PC-9 (cell line): ENCODE measurements at regions not wholly inside any gene's neighbourhood (a gene's known extent, or its start where the extent isn't known, plus 50 kb on each side); places are given as distances from the start of the nearest gene placed in this dataset.

Experiments used
- BruUV-seq: library from RNA; stranded (reverse); fragments of 400-500 nt; replicated peaks from 2 replicates; lab custom pipeline; 2021; lab: Mats Ljungman, UMichigan
- CTCF ChIA-PET: fragments of 300-600 bp; sonication (Branson Sonifier 250); formaldehyde crosslinking; loops from one replicate; lab custom pipeline; 2022; ENCODE audit warnings: antibody characterized with exemption; lab: Charles Lee
- POLR2A ChIA-PET: fragments of 300-600 bp; sonication (Branson Sonifier 250); formaldehyde crosslinking; loops from one replicate; lab custom pipeline; 2022; ENCODE audit warnings: antibody characterized with exemption; ENCODE audit not compliant: unreplicated experiment; lab: Charles Lee
- DNase-seq, 2 experiments: peaks; one replicate each; pipeline versions ENCODE4 v3.0.0 to v3.0.0-alpha.2; 2015 to 2022; ENCODE audit warnings: mixed read lengths in 1 of 2
- H2AFZ ChIP-seq: fragments of 200-600 bp; sonication (generic); 2 replicates; pipeline ENCODE4 v1.8.1; 2017; ENCODE audit warnings: antibody characterized with exemption
- H3F3A ChIP-seq: fragments of 200-600 bp; sonication (generic); 2 replicates; pipeline ENCODE4 v1.8.1; 2017; ENCODE audit warnings: antibody characterized with exemption, mild to moderate bottlenecking, low read depth; ENCODE audit not compliant: insufficient read depth
- H3K27ac ChIP-seq: fragments of 200-600 bp; sonication (generic); 2 replicates; pipeline ENCODE4 v1.6.1; 2016; ENCODE audit warnings: mixed run types
- H3K27me3 ChIP-seq: fragments of 200-600 bp; sonication (generic); 2 replicates; pipeline ENCODE4 v1.6.1; 2016; ENCODE audit warnings: low read depth, mixed run types; ENCODE audit not compliant: insufficient read depth
- H3K36me3 ChIP-seq: fragments of 200-600 bp; sonication (generic); 2 replicates; pipeline ENCODE4 v1.6.1; 2016; ENCODE audit warnings: low read depth, mixed run types
- H3K4me1 ChIP-seq: fragments of 200-600 bp; sonication (generic); replicated peaks from 2 replicates; pipeline ENCODE4 v1.6.1; 2016; ENCODE audit warnings: mixed run types; ENCODE audit not compliant: insufficient read depth
- H3K4me2 ChIP-seq: fragments of 200-600 bp; sonication (generic); 2 replicates; pipeline ENCODE4 v1.6.1; 2017; ENCODE audit warnings: mixed run types
- H3K4me3 ChIP-seq: fragments of 200-600 bp; sonication (generic); 2 replicates; pipeline ENCODE4 v1.6.1; 2016; ENCODE audit warnings: mixed run types
- H3K79me2 ChIP-seq: fragments of 200-600 bp; sonication (generic); 2 replicates; pipeline ENCODE4 v1.6.1; 2017; ENCODE audit warnings: low read depth, mixed run types
- H3K9me2 ChIP-seq: fragments of 200-600 bp; sonication (generic); 2 replicates; pipeline ENCODE4 v1.8.1; 2017; ENCODE audit warnings: mild to moderate bottlenecking; ENCODE audit not compliant: insufficient read depth
- H3K9me3 ChIP-seq: fragments of 200-600 bp; sonication (generic); 2 replicates; pipeline ENCODE4 v1.8.1; 2016; ENCODE audit warnings: low read depth; ENCODE audit not compliant: insufficient read depth
- H4K20me1 ChIP-seq: fragments of 200-600 bp; sonication (generic); 2 replicates; pipeline ENCODE4 v1.8.1; 2017; ENCODE audit not compliant: insufficient read depth
- CTCF ChIP-seq: fragments of 200-600 bp; sonication (generic); conservative IDR thresholded peaks from 2 replicates; pipeline ENCODE4 v1.6.1; 2017; ENCODE audit warnings: mixed run types, antibody characterized with exemption, mild to moderate bottlenecking, moderate library complexity
- EZH2 ChIP-seq: fragments of 200-600 bp; sonication (generic); IDR thresholded peaks from 2 replicates; pipeline ENCODE4 v1.8.0; 2017; ENCODE audit warnings: antibody characterized with exemption, low read depth
- intact Hi-C: fragments of 100-400 bp; cut with micrococcal nuclease; formaldehyde crosslinking; loops from one replicate; pipeline ENCODE4 v1.10.0; 2022; ENCODE audit not compliant: unreplicated experiment

GRCh38 chr3:18070231-18070630 lies 327.8 kb upstream of the TBC1D5 start:
- POLR2A ChIA-PET = no interaction called here
- BruUV-seq = no TSS peak
- Histone ChIP-seq H2AFZ (no peak overlapping the region), H3K4me1 (peaks cover 14% of the 10 kb centered on the region), H3K36me3 (no peaks in the 10 kb centered on the region), H3K4me2 (no peak overlapping the region), H4K20me1 (no peaks in the 10 kb centered on the region), H3K27ac (no peak overlapping the region), H3K9me2 (no peaks in the 10 kb centered on the region), H3K79me2 (no peaks in the 10 kb centered on the region), H3K9me3 (0 out of 2 replicates have a peak, but pooled peaks cover 4% of the 10 kb centered on the region), H3K4me3 (no peak overlapping the region), H3F3A (no peaks in the 10 kb centered on the region), H3K27me3 (no peaks in the 10 kb centered on the region)
- intact Hi-C loops = no loop called here
- no peak for DNase-seq
- TF ChIP-seq EZH2 (no peak), CTCF (no peak)
- CTCF ChIA-PET = no interaction called here

- Histone ChIP-seq H3K36me3 (no peaks in the 10 kb centered on the region), H3K27ac (no peak overlapping the region), H4K20me1 (no peaks in the 10 kb centered on the region), H3K9me3 (0 out of 2 replicates have a peak, but pooled peaks cover 4% of the 10 kb centered on the region), H3F3A (no peaks in the 10 kb centered on the region), H3K27me3 (no peaks in the 10 kb centered on the region), H2AFZ (no peak overlapping the region), H3K9me2 (no peaks in the 10 kb centered on the region), H3K4me3 (no peak overlapping the region), H3K4me2 (no peak overlapping the region), H3K79me2 (no peaks in the 10 kb centered on the region), H3K4me1 (peaks cover 18% of the 10 kb centered on the region)
- DNase-seq = no peak
- CTCF ChIA-PET = no interaction called here
- intact Hi-C loops = no loop called here
- POLR2A ChIA-PET = no interaction called here
- BruUV-seq = no TSS peak
- TF ChIP-seq EZH2 = no peak
- TF ChIP-seq CTCF = no peak
Measured at GRCh38 chr3:18069568-18069967, 327.1 kb upstream of the TBC1D5 start.

GRCh38 chr3:18066899-18067582 lies 324.6 kb upstream of the TBC1D5 start:
- Histone ChIP-seq H3K4me2 (no peak overlapping the region), H3F3A (no peaks in the 10 kb centered on the region), H3K4me1 (peaks cover 21% of the 10 kb centered on the region), H3K79me2 (no peaks in the 10 kb centered on the region), H3K36me3 (no peaks in the 10 kb centered on the region), H2AFZ (no peak overlapping the region), H3K9me3 (0 out of 2 replicates have a peak, but pooled peaks cover 7% of the 10 kb centered on the region), H3K4me3 (no peak overlapping the region), H3K9me2 (no peaks in the 10 kb centered on the region), H4K20me1 (no peaks in the 10 kb centered on the region), H3K27ac (no peak overlapping the region), H3K27me3 (no peaks in the 10 kb centered on the region)
- no TSS peak for BruUV-seq
- ChIA-PET POLR2A (no interaction called here), CTCF (no interaction called here)
- no peak for TF ChIP-seq EZH2
- TF ChIP-seq CTCF = no peak
- no peak for DNase-seq
- intact Hi-C loops = no loop called here
